T-cell (primary cell): ENCODE measurements at regions not wholly inside any gene's neighbourhood (a gene's known extent, or its start where the extent isn't known, plus 50 kb on each side); places are given as distances from the start of the nearest gene placed in this dataset.

Source experiments
- ATAC-seq, 4 experiments: fragments of 200-7000 bp in 3 of 4; fragments of 150-1000 bp in 1 of 4; cut with Tn5 transposase; replicated peaks in 1 of 4; 1 replicate in 3 of 4; 2 replicates in 1 of 4; pipeline ENCODE4 v1.10.0; 2021; ENCODE audit warnings: moderate library complexity in 3 of 4, mild to moderate bottlenecking in 2 of 4, moderate number of reproducible peaks in 1 of 4
- CTCF ChIA-PET, 2 donors: fragments of 300-600 bp; sonication (Branson Sonifier 250); formaldehyde crosslinking; loops; one replicate each; lab custom pipeline; 2022; ENCODE audit warnings: antibody characterized with exemption in 2 of 2; lab: Charles Lee
- POLR2A ChIA-PET, 2 donors: fragments of 300-600 bp; sonication (Branson Sonifier 250); formaldehyde crosslinking; loops; one replicate each; lab custom pipeline; 2022; ENCODE audit warnings: antibody characterized with exemption in 2 of 2; lab: Charles Lee
- DNase-seq, 35 experiments: peaks; one replicate each; pipeline versions ENCODE4 v3.0.0 to v3.0.0-alpha.2; 2013 to 2023
- H3K27ac ChIP-seq: one replicate; pipeline ENCODE4 v1.5.1; 2013; ENCODE audit warnings: low read length
- H3K27me3 ChIP-seq, 2 experiments: replicated peaks in 1 of 2; 1 replicate in 1 of 2; 2 replicates in 1 of 2; pipeline versions ENCODE4 v1.6.1 to v1.7.0; 2013; ENCODE audit warnings: low read length in 1 of 2, mixed read lengths in 1 of 2; ENCODE audit not compliant: control insufficient read depth in 2 of 2, insufficient read depth in 2 of 2; ENCODE audit errors: extremely low read depth in 1 of 2
- H3K36me3 ChIP-seq, 2 donors: 1 replicate in 1 of 2; 2 replicates in 1 of 2; pipeline versions ENCODE4 v1.6.1 to v1.7.0; 2013; ENCODE audit warnings: low read length in 1 of 2; ENCODE audit not compliant: control insufficient read depth in 2 of 2, insufficient read depth in 1 of 2; ENCODE audit errors: extremely low read depth in 1 of 2
- H3K4me1 ChIP-seq, 2 experiments: 1 replicate in 1 of 2; 2 replicates in 1 of 2; pipeline versions ENCODE4 v1.6.1 to v1.7.0; 2013; ENCODE audit warnings: low read length in 2 of 2, mixed read lengths in 1 of 2; ENCODE audit not compliant: insufficient read depth in 2 of 2, control insufficient read depth in 1 of 2; ENCODE audit errors: extremely low read depth in 1 of 2
- H3K4me3 ChIP-seq, 2 donors: 1 replicate in 1 of 2; 2 replicates in 1 of 2; pipeline versions ENCODE4 v1.5.1 to v1.7.0; 2013; ENCODE audit warnings: mild to moderate bottlenecking in 2 of 2, low read length in 1 of 2, moderate library complexity in 1 of 2; ENCODE audit not compliant: control insufficient read depth in 1 of 2; ENCODE audit errors: extremely low read depth in 1 of 2
- H3K9me3 ChIP-seq: 2 replicates; pipeline ENCODE4 v1.7.0; 2013
- H3K27ac Mint-ChIP-seq, 2 donors: one replicate each; pipeline ENCODE4 v1.8.0; 2020 to 2021; ENCODE audit warnings: mild to moderate bottlenecking in 2 of 2, mixed read lengths in 2 of 2
- H3K27me3 Mint-ChIP-seq, 2 donors: one replicate each; pipeline ENCODE4 v1.8.0; 2021 to 2022; ENCODE audit warnings: mixed read lengths in 2 of 2
- H3K36me3 Mint-ChIP-seq: one replicate; pipeline ENCODE4 v1.8.0; 2021; ENCODE audit warnings: mixed read lengths
- H3K4me1 Mint-ChIP-seq, 3 donors: one replicate each; pipeline ENCODE4 v1.8.0; 2020 to 2022; ENCODE audit warnings: mixed read lengths in 3 of 3, mild to moderate bottlenecking in 1 of 3
- H3K4me3 Mint-ChIP-seq, 3 donors: one replicate each; pipeline ENCODE4 v1.8.0; 2020 to 2022; ENCODE audit warnings: mild to moderate bottlenecking in 3 of 3, mixed read lengths in 3 of 3, moderate library complexity in 3 of 3
- H3K9me3 Mint-ChIP-seq, 3 donors: one replicate each; pipeline ENCODE4 v1.8.0; 2020 to 2022; ENCODE audit warnings: mixed read lengths in 3 of 3
- WGBS: methylation state at CpG from one replicate; pipeline ENCODE4 v1.1.5; 2013; ENCODE audit warnings: missing lambda C conversion rate; ENCODE audit not compliant: insufficient coverage; 5-methylcytosine and 5-hydroxymethylcytosine counted together

DNA sequence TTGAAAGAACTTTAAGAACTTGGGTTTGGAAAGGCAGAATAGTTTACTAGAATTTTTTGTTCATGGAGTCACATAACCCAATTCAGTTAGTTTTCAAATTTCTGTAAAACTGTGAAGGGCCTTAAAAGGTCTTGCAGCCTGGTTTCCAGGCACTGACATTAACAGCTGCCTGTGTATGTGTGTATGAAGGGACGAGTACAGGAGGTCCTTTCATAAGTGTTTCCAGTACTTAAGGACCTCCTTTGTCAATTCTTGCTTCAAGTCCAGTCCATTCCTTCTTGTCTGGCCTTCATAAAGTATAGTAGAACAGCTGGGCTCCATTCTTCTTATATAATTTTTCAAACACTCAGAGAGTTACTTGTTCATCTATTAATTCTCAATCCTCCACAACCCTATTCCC, 136.5 kb downstream of the NR4A2 start:
- Mint-ChIP-seq H3K27ac (no peak overlapping the region), H3K27me3 (peaks cover 0 to 1% of the 10 kb centered on the region in 2 donors), H3K9me3 (no peaks in the 10 kb centered on the region), H3K36me3 (no peaks in the 10 kb centered on the region), H3K4me1 (no peaks in the 10 kb centered on the region), H3K4me3 (no peak overlapping the region)
- ATAC-seq (no peak), DNase-seq (no peak)
- H3K9me3 ChIP-seq: no peaks in the 10 kb centered on the region
- no peaks in the 10 kb centered on the region for H3K27me3 ChIP-seq
- no peaks in the 10 kb centered on the region for H3K36me3 ChIP-seq
- POLR2A ChIA-PET: no interaction called here
- no CpG with 5 or more reads among the region's 1 CpG for WGBS
- H3K27ac ChIP-seq: no peak overlapping the region
- H3K4me3 ChIP-seq: no peak overlapping the region
- CTCF ChIA-PET: no interaction called here
- H3K4me1 ChIP-seq: no peaks in the 10 kb centered on the region

GRCh38 chr2:156192468-156192867, 140.1 kb downstream of the NR4A2 start:
- Histone ChIP-seq H3K36me3 (no peaks in the 10 kb centered on the region), H3K27me3 (no peaks in the 10 kb centered on the region), H3K27ac (no peak overlapping the region), H3K9me3 (no peaks in the 10 kb centered on the region), H3K4me3 (no peak overlapping the region), H3K4me1 (no peaks in the 10 kb centered on the region)
- CTCF ChIA-PET: interaction anchor here in 1 of 2 donors (2.9 kb wide), 1 partner anchor 397 kb away, joined by 12 read pairs; no protein-coding TSS in a partner anchor
- ATAC-seq (no peak), DNase-seq (peak in 1 of 35 experiments; percentile 27)
- Mint-ChIP-seq H3K36me3 (no peaks in the 10 kb centered on the region), H3K9me3 (no peaks in the 10 kb centered on the region), H3K27ac (no peak overlapping the region), H3K27me3 (no peaks in the 10 kb centered on the region), H3K4me1 (no peaks in the 10 kb centered on the region), H3K4me3 (no peak overlapping the region)
- POLR2A ChIA-PET: no interaction called here

DNA sequence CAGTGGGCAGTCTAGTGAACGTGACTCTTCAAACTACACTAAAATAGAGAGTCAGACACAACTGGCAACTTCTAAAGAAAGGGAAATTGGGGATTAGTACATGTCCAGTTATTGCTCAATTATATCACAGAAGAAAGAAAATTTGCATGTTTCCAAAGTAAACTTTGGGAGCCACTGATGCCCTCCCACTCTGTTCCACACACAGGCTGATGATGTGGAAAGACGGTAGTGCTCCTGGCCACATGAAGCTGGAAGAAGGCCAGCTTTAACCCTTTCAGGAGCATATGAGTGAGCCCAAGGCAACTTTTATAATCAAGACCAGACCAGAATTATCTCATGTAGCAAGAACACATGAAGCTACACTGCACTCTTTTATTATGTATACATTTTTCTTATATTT, 141.0 kb downstream of the NR4A2 start:
- ATAC-seq (no peak), DNase-seq (no peak)
- no peaks in the 10 kb centered on the region for H3K27me3 ChIP-seq
- no peaks in the 10 kb centered on the region for H3K4me1 Mint-ChIP-seq
- H3K27ac ChIP-seq: no peak overlapping the region
- no CpG with 5 or more reads among the region's 2 CpGs for WGBS
- no peaks in the 10 kb centered on the region for H3K27me3 Mint-ChIP-seq
- H3K4me3 Mint-ChIP-seq: no peak overlapping the region
- no peaks in the 10 kb centered on the region for H3K36me3 Mint-ChIP-seq
- H3K9me3 ChIP-seq: no peaks in the 10 kb centered on the region
- CTCF ChIA-PET: interaction anchor here in 1 of 2 donors (2.9 kb wide), 1 partner anchor 398 kb away, joined by 12 read pairs; no protein-coding TSS in a partner anchor
- POLR2A ChIA-PET: no interaction called here
- no peaks in the 10 kb centered on the region for H3K9me3 Mint-ChIP-seq
- H3K4me3 ChIP-seq: no peak overlapping the region
- no peak overlapping the region for H3K27ac Mint-ChIP-seq
- H3K4me1 ChIP-seq: no peaks in the 10 kb centered on the region
- no peaks in the 10 kb centered on the region for H3K36me3 ChIP-seq

- Histone ChIP-seq H3K27me3 (no peaks in the 10 kb centered on the region), H3K4me3 (no peak overlapping the region), H3K4me1 (no peaks in the 10 kb centered on the region), H3K27ac (no peak overlapping the region), H3K36me3 (no peaks in the 10 kb centered on the region), H3K9me3 (no peaks in the 10 kb centered on the region)
- no CpG with 5 or more reads among the region's 3 CpGs for WGBS
- ChIA-PET POLR2A (interaction anchor here in 1 of 2 donors (0.6 kb wide), 1 partner anchor 34 kb away, joined by 6 read pairs; no protein-coding TSS in a partner anchor), CTCF (no interaction called here)
- H3K36me3 Mint-ChIP-seq: no peaks in the 10 kb centered on the region
- H3K27ac Mint-ChIP-seq: no peak overlapping the region
- no peaks in the 10 kb centered on the region for H3K9me3 Mint-ChIP-seq
- DNase-seq: no peak
- H3K27me3 Mint-ChIP-seq: no peaks in the 10 kb centered on the region
- H3K4me1 Mint-ChIP-seq: no peaks in the 10 kb centered on the region
- H3K4me3 Mint-ChIP-seq: no peak overlapping the region
- no peak for ATAC-seq
Observed at GRCh38 chr2:156190517-156190916, 142.0 kb downstream of the NR4A2 start.

DNA sequence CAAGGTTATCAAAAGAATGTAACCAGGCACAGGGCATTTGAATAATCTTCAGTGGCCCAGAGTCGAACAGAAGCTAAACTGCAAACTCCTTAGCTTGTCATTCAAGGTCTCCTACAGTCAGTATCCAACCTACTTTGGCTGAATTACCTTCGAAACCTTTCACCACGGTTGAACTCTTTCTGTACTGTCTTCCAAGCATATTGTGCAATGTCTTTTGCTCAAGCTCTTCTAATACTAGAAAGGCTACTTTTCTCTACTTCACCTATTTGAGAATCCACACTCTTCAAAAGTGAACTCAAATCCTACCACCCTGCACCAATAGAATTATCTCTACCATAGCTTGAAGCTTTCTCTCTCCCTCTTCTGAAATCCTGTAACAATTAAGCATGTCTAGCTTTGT, 142.9 kb downstream of the NR4A2 start:
- no peaks in the 10 kb centered on the region for H3K27me3 Mint-ChIP-seq
- CTCF ChIA-PET: interaction anchor here in 1 of 2 donors (0.6 kb wide), 1 partner anchor 904 kb away, joined by 3 read pairs; no protein-coding TSS in a partner anchor
- H3K9me3 Mint-ChIP-seq: no peaks in the 10 kb centered on the region
- H3K4me3 Mint-ChIP-seq: no peak overlapping the region
- H3K27ac Mint-ChIP-seq: no peak overlapping the region
- no peak overlapping the region for H3K4me3 ChIP-seq
- WGBS: 66% methylated on average over 3 of the region's 3 CpGs
- ATAC-seq (no peak), DNase-seq (no peak)
- no peaks in the 10 kb centered on the region for H3K36me3 Mint-ChIP-seq
- H3K4me1 ChIP-seq: no peaks in the 10 kb centered on the region
- H3K36me3 ChIP-seq: no peaks in the 10 kb centered on the region
- H3K27ac ChIP-seq: no peak overlapping the region
- no peaks in the 10 kb centered on the region for H3K9me3 ChIP-seq
- no peaks in the 10 kb centered on the region for H3K4me1 Mint-ChIP-seq
- POLR2A ChIA-PET: no interaction called here
- H3K27me3 ChIP-seq: no peaks in the 10 kb centered on the region

DNA sequence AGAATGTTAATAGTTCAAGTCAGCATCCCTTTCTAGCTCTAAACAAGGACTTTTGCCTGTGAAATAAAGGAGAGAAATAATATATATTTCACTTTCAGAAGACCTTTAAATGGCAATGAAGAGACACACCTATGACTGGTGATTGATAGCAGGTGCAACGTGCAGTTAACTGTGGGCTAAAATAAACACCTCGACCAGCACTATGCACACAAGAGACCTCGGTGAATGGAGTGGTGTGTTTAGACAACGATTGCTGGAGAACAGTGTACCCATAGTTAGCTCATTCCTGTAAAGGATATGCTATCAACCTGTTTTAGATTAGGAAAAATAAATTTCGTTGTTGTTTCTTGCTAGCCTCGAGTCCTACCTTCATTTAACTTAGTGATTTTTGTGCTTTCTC, 143.4 kb downstream of the NR4A2 start:
- Mint-ChIP-seq H3K27ac (no peak overlapping the region), H3K27me3 (peaks cover 0 to under 1% of the 10 kb centered on the region in 2 donors), H3K9me3 (no peaks in the 10 kb centered on the region), H3K4me3 (no peak overlapping the region), H3K36me3 (no peaks in the 10 kb centered on the region), H3K4me1 (no peaks in the 10 kb centered on the region)
- Histone ChIP-seq H3K4me3 (no peak overlapping the region), H3K27ac (no peak overlapping the region), H3K36me3 (no peaks in the 10 kb centered on the region), H3K4me1 (no peaks in the 10 kb centered on the region), H3K27me3 (no peaks in the 10 kb centered on the region), H3K9me3 (no peaks in the 10 kb centered on the region)
- CTCF ChIA-PET: no interaction called here
- POLR2A ChIA-PET: interaction anchor here in 1 of 2 donors (0.5 kb wide), 1 partner anchor 72 kb away, joined by 3 read pairs; no protein-coding TSS in a partner anchor
- ATAC-seq (no peak), DNase-seq (no peak)
- 88% methylated on average over 2 of the region's 6 CpGs for WGBS

GRCh38 chr2:156182132-156182531, 150.4 kb downstream of the NR4A2 start:
- H3K27me3 ChIP-seq: no peaks in the 10 kb centered on the region
- ATAC-seq (no peak), DNase-seq (no peak)
- H3K4me3 ChIP-seq: no peak overlapping the region
- Mint-ChIP-seq H3K9me3 (no peaks in the 10 kb centered on the region), H3K4me3 (no peak overlapping the region), H3K4me1 (no peaks in the 10 kb centered on the region), H3K27ac (no peak overlapping the region), H3K27me3 (peaks cover 4 to 14% of the 10 kb centered on the region in 2 donors), H3K36me3 (no peaks in the 10 kb centered on the region)
- H3K27ac ChIP-seq: no peak overlapping the region
- no CpG with 5 or more reads among the region's 2 CpGs for WGBS
- H3K4me1 ChIP-seq: no peaks in the 10 kb centered on the region
- no peaks in the 10 kb centered on the region for H3K36me3 ChIP-seq
- CTCF ChIA-PET: no interaction called here
- H3K9me3 ChIP-seq: no peaks in the 10 kb centered on the region
- POLR2A ChIA-PET: no interaction called here
